GM19467 (cell line): ENCODE measurements at regions not wholly inside any gene's neighbourhood (a gene's known extent, or its start where the extent isn't known, plus 50 kb on each side); places are given as distances from the start of the nearest gene placed in this dataset.

ENCODE experiments used
- ATAC-seq: cut with Tn5 transposase; IDR thresholded peaks from one replicate; pipeline ENCODE4 v1.9.1; 2021; ENCODE audit warnings: mild to moderate bottlenecking, moderate library complexity; ENCODE audit not compliant: unreplicated experiment

- ATAC-seq = no peak
These were observed 127.6 kb upstream of the PMEPA1 start for GRCh38 chr20:57837208-57838035.

DNA sequence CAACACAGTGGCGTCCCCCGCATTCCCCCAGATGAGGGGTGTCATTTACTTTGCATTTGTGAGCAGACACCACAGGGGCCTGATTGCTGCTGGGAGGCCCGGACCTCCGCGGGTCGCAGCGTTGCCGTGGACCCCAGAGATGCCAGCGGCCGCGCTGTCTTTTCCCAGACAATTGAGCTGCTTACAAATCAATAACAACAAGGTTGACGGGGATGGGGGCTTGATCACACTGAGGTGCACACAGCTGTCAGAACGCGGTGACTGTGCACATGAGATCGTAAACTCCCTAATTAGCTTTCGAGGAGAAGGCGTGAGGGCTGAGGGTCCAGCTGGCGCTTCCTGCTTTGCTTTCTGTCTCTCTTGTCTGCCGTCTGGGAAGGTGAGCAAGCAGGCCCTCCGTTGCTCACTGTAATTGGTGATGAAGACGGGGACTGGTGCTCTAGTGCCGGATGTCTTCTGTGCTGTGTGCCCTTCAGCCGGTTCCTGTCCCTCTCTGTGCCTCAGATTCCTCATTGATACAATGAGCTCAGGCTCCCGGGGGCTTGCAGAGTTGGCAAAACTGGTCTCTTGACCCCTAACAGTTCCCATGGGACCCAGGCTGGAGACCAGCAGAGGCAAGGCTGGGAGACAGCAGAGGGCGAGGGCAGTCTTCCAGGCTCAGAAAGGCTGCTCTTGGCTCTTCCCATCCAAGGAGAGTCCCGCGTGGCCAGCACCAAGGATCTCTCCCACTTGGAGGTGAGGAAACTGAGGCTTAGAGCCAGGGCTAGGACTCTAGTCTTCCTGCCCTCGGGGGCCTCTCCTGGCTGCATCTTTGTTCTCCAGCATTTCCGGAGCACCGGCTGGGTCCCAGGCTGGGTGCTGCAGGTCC is 126.0 kb upstream of the PMEPA1 start:
- no peak for ATAC-seq

- no peak for ATAC-seq
These were observed 125.2 kb upstream of the PMEPA1 start for GRCh38 chr20:57835074-57835452.

DNA sequence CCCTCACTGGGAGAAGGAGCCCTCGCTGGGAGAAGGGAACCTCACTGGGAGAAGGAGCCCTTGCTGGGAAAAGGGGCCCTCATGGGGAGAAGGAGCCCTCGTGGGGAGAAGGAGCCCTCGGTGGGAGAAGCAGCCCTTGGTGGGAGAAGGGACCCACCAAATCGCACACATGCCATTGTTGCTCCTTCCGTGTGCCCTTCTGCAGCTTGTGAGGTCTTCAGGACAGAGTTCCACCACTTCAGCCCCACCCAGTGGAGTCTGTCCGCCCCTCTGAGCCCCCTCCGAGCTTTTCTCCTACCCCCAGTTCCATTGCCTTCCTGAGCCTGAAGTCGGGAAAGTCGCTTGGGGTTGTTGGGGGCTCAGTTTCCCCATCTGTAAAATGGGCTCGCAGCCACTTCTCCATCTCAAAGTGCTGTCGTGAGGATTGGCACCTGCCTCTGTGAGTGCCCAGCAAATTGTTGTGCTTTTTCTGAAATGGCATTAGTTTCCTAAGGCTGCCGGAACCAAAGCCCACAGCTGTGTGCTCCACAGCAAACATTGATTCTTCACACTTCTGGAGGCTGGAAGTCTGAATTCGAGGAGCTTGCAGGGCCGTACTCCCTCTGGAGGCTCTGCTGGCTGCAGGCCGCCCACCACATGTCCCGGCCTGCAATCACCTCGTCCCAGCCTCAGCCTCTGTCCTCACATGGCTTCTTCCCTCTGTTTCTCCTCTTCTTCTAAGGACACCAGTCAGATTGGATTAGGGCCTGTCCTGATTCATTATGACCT is 124.7 kb upstream of the PMEPA1 start:
- ATAC-seq = no peak

- no peak for ATAC-seq
These were observed 122.3 kb upstream of the PMEPA1 start for GRCh38 chr20:57831993-57832585.

DNA sequence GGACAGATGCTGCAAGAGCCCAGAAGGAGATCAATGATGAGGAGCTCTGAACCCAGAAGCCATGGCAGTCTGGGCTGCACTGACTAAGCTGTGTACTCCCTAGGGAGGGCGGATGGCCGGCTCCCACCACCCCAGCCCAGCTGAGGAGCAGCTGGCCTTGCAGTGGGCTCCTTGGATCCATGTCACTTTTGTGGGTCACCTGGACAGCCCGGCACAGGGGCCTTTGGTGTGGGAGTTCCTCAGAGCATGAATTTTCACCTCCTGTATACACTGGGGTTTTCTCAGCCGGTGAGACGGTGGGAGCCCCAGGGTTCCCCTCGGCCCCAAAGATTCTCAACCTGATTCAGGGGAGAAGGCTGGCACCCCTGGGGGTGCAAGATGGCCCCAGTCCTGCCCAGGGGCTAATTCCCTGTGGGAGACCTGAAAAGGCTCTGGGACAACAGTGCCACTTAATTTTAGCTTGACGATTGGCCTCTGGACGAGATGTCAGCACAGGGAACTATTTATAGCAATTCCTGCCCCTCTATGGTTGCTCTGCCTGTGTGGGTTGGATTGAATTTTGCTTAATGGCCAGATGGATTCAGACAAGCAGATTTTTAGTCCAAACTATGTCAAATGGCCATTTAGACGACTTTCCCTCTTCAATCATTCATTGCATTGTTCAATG is 121.6 kb upstream of the PMEPA1 start:
- no peak for ATAC-seq

GRCh38 chr20:57830515-57830895 is 120.7 kb upstream of the PMEPA1 start:
- ATAC-seq = no peak

- ATAC-seq = no peak
These were observed 120.1 kb upstream of the PMEPA1 start for GRCh38 chr20:57829805-57830514.

- no peak for ATAC-seq
These were observed 119.5 kb upstream of the PMEPA1 start for GRCh38 chr20:57829336-57829735.

GRCh38 chr20:57828696-57829095 is 118.9 kb upstream of the PMEPA1 start:
- ATAC-seq = no peak

GRCh38 chr20:57826666-57827287 is 117.0 kb upstream of the PMEPA1 start:
- ATAC-seq = no peak

DNA sequence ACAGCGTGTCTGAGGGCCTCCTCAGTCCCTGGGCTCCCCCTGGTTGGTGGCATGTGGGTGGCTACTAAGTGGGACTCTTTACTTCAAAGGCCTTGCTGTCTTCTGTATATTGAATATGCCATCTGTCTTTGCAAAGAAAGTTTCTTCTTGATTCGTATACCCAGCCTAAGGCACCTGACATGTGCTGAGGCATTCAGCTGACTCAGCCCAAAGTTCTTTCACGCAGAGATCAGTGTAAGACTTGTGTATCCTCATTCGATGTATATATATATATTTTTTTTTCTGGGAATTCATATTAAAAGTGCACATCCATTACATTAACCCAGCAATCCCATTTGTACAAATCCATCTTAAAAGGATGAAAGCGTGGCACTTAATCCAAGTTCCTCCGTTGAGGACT is 115.1 kb upstream of the PMEPA1 start:
- no peak for ATAC-seq

DNA sequence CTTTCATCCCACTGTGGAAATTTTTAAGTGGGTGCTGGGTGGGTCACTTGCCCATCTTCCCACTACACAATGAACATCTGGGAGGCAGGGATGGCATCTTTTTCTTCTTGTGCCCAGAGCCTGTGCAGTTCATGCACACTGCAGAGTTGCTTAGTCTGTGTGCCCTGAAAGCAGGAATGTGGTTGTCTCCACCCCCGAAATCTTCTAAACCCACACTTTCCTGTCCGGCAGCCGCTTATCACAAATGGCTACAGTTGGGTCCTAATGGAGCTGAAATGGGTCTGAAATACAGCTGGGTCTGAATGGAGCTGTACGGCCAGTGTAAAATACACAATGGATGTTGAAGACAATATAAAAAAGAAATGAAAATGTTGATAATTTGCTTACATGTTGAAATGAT is 112.1 kb upstream of the PMEPA1 start:
- no peak for ATAC-seq

DNA sequence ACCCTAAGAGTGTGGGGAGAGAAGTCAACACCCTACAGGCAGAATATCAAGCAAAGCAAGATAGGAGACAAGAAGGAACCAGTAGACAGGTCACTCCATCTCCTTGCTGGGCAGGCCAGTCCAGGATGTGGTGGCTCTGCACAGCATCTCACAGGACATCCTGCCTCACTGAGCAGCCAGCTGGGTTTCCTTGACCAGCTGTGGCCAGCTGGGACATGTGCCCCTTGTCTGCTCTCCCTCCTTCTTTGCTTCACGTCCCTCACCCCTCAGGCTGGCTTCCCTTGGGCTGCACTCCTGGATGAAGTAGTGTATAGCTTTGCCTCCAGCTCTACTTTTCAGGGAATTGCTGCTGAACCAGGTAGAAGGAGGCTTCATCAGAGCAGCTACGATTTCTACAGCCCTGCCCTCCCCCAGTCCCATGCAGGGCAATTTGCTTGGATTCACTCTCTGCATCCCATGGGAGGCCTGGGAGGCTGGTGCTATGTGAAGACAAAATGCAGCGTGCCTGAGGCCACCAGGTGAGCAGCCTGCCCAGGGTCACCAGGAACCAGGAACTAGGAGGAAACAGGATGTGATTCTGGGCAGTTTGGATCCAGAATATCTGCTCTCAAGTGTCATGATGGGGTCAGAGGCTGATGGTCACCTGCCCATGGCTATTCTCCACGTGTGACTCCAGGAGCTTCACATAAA is 110.0 kb upstream of the PMEPA1 start:
- no peak for ATAC-seq

- ATAC-seq = no peak
These were observed 109.5 kb upstream of the PMEPA1 start for GRCh38 chr20:57819291-57819690.

DNA sequence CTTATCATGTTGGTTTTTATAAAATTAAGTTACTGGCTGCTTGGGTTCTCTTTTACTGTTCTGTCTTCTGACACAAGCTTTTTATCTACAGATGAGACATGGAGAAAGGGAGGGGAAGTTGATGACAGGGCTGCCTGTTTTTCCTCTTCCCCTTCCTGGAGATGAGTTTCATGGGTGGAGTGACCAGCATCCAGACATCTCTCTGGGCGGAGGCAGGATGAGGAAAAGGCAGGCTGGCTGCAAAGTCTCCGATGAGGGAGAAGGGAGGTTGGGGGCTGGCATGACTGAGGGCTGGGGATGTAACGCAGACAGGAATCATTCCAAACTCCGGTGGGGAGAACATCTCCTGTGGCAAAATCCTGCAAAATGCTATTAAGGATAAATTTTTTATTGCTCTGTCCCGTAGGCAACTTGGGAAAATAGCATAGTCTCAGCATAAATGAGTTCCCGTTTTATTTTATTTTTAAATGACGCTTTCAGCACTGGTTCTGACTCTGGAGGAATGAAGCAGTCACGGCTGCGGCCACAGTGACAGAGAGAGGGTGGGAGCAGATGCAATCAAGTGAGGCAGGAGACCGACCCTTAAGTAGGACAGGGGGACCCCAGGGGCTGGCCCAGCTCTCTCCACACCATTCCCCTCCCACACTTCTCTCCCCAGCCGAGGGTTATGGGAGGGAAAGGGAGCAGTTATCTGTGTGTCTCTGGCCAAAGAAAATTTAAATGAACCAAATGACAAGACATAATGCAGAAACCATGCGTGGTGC is 108.8 kb upstream of the PMEPA1 start:
- ATAC-seq = no peak

DNA sequence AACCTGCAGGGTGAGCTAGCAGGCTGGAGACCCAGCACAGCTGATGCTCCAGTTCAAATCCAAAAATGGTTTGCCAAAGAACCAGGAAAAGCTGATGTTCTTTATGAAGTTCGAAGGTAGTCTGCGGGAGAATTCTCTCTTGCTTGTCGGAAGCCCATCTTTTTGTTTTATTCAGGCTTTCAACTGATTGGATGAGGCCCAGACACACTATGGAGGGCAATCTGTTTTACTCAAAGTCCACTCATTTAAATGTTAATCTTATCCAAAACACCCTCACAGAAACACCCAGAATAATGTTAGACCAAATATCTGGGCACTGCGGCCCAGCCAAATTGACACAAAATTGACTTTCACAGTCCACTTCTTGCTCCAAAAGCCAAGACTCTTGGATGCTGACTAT is 105.6 kb upstream of the PMEPA1 start:
- no peak for ATAC-seq

- no peak for ATAC-seq
These were observed 104.7 kb upstream of the PMEPA1 start for GRCh38 chr20:57814529-57814928.
